OCI-LY1 (cell line): ENCODE measurements at regions not wholly inside any gene's neighbourhood (a gene's known extent, or its start where the extent isn't known, plus 50 kb on each side); places are given as distances from the start of the nearest gene placed in this dataset.

ENCODE experiments used
- H2AFZ ChIP-seq: fragments of 200-600 bp; sonication (generic), shearing (Covaris generic); 2 replicates; pipeline ENCODE4 v1.6.0; 2014; ENCODE audit warnings: antibody characterized with exemption, mild to moderate bottlenecking, low read length
- H3F3A ChIP-seq: fragments of 200-600 bp; sonication (generic), shearing (Covaris generic); 2 replicates; pipeline ENCODE4 v1.6.0; 2014; ENCODE audit warnings: mild to moderate bottlenecking, antibody characterized with exemption, low read length, moderate library complexity; ENCODE audit not compliant: insufficient read depth
- H3K27ac ChIP-seq: fragments of 200-600 bp; sonication (generic); 2 replicates; pipeline ENCODE4 v1.5.1; 2014; ENCODE audit warnings: low read length, mixed run types, mild to moderate bottlenecking, low read depth; ENCODE audit not compliant: poor library complexity, severe bottlenecking
- H3K27me3 ChIP-seq: fragments of 200-600 bp; sonication (generic); 2 replicates; pipeline ENCODE4 v1.6.0; 2014; ENCODE audit warnings: antibody characterized with exemption, mild to moderate bottlenecking, low read length, moderate library complexity; ENCODE audit not compliant: insufficient read depth
- H3K36me3 ChIP-seq: fragments of 200-600 bp; sonication (generic); 2 replicates; pipeline ENCODE4 v1.6.1; 2014; ENCODE audit warnings: mild to moderate bottlenecking, antibody characterized with exemption, low read length, moderate library complexity, mixed read lengths; ENCODE audit not compliant: insufficient read depth
- H3K4me1 ChIP-seq: fragments of 200-600 bp; sonication (generic); 2 replicates; pipeline ENCODE4 v1.5.1; 2014; ENCODE audit warnings: mild to moderate bottlenecking, low read length, moderate library complexity; ENCODE audit not compliant: insufficient read depth, severe bottlenecking
- H3K4me2 ChIP-seq: fragments of 200-600 bp; sonication (generic), shearing (Covaris generic); 2 replicates; pipeline ENCODE4 v1.6.1; 2014; ENCODE audit warnings: low read length
- H3K4me3 ChIP-seq: fragments of 200-600 bp; sonication (generic); 2 replicates; pipeline ENCODE4 v1.5.1; 2014; ENCODE audit warnings: low read length, low read depth, mild to moderate bottlenecking, mixed read lengths; ENCODE audit not compliant: poor library complexity, severe bottlenecking
- H3K79me2 ChIP-seq: fragments of 200-600 bp; shearing (Covaris generic); 2 replicates; pipeline ENCODE4 v1.6.1; 2016; ENCODE audit warnings: mixed run types, low read length, mixed read lengths; ENCODE audit not compliant: insufficient read depth
- H3K9ac ChIP-seq: fragments of 200-600 bp; sonication (generic), shearing (Covaris generic); 2 replicates; pipeline ENCODE4 v1.6.1; 2014; ENCODE audit warnings: mild to moderate bottlenecking, low read length, mixed read lengths
- H3K9me2 ChIP-seq: fragments of 200-600 bp; sonication (generic), shearing (Covaris generic); 2 replicates; pipeline ENCODE4 v1.6.1; 2014; ENCODE audit warnings: low read depth, mild to moderate bottlenecking, low read length, mixed read lengths
- H3K9me3 ChIP-seq: fragments of 200-600 bp; shearing (Covaris generic); 2 replicates; pipeline ENCODE4 v1.6.1; 2014; ENCODE audit warnings: low read length, mixed read lengths
- H4K20me1 ChIP-seq: fragments of 200-600 bp; sonication (generic), shearing (Covaris generic); 2 replicates; pipeline ENCODE4 v1.6.0; 2016; ENCODE audit warnings: mild to moderate bottlenecking, low read length; ENCODE audit not compliant: insufficient read depth
- CTCF ChIP-seq: fragments of 200-600 bp; sonication (generic), shearing (Covaris generic); IDR thresholded peaks from 2 replicates; pipeline ENCODE4 v1.5.1; 2017; ENCODE audit warnings: mild to moderate bottlenecking, antibody characterized with exemption, low read length, moderate library complexity, mixed read lengths
- EZH2 ChIP-seq: fragments of 200-600 bp; sonication (generic), shearing (Covaris generic); IDR thresholded peaks from 2 replicates; pipeline ENCODE4 v1.8.0; 2017; ENCODE audit warnings: borderline replicate concordance, mixed run types, mild to moderate bottlenecking, antibody characterized with exemption, low read length, moderate library complexity, mixed read lengths

DNA sequence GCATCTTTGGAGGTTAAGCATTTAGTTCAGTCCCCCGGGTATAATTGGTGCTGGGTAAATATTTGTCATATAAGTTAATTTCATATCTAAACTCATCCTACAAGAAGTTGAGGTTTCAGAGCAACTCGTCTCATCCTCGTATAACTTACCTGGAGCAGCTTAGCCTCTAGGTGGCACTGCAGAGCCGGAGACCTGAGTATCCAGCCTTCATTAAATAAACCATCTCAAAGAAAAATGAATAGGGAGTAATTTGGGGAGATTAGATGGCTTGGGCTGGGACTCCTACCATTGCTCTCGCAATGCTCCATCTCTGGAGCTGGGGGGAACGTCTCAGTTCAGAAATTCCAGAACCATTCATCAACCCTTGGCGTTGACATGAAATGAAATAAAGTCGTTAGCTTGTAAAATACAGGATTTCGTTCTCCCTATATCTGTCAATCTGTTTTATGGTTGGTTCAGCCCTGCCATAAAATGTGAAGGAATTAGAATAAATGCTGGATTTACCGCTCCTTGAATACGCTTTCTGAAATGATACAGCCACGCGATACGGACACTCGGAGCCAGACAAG is 122.9 kb upstream of the TMEM132D start:
- Histone ChIP-seq H3K4me1 (no peaks in the 10 kb centered on the region), H3K9me3 (no peaks in the 10 kb centered on the region), H3K27ac (no peak overlapping the region), H3K9ac (no peak overlapping the region), H3K4me3 (no peak overlapping the region), H2AFZ (no peak overlapping the region), H3K9me2 (no peaks in the 10 kb centered on the region), H3K79me2 (no peaks in the 10 kb centered on the region), H4K20me1 (no peaks in the 10 kb centered on the region), H3K27me3 (peaks cover 4% of the 10 kb centered on the region; the same call in 1 of the 2 replicates), H3K4me2 (no peak overlapping the region), H3K36me3 (no peaks in the 10 kb centered on the region), H3F3A (no peaks in the 10 kb centered on the region)
- TF ChIP-seq EZH2: no peak
- TF ChIP-seq CTCF: peak; percentile 82

DNA sequence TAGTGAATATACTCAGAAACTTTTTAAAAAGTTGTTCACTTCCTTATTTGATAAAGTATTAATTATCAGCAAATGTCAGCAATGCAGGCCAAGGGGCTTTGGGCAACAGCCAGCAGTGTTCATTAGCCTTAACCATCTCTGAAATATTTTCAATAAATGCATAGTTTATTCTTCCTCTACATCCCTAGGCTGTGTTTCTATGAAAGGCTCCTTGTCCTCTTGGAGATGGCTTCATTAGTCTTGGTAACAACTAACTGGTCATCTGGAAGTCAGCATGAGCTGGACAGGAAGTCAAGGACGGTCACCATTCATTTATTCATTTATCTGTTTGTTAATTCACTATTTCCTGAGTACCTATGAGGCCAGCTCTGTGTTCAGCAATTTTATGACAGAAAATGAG is 124.0 kb upstream of the TMEM132D start:
- H3K4me3 ChIP-seq: no peak overlapping the region
- no peaks in the 10 kb centered on the region for H3F3A ChIP-seq
- no peak overlapping the region for H2AFZ ChIP-seq
- no peak overlapping the region for H3K9ac ChIP-seq
- H3K79me2 ChIP-seq: no peaks in the 10 kb centered on the region
- H3K9me3 ChIP-seq: no peaks in the 10 kb centered on the region
- H4K20me1 ChIP-seq: no peaks in the 10 kb centered on the region
- TF ChIP-seq EZH2 (no peak), CTCF (no peak)
- H3K9me2 ChIP-seq: no peaks in the 10 kb centered on the region
- peaks cover 4% of the 10 kb centered on the region; the same call in 1 of the 2 replicates for H3K27me3 ChIP-seq
- no peaks in the 10 kb centered on the region for H3K4me1 ChIP-seq
- H3K27ac ChIP-seq: no peak overlapping the region
- no peak overlapping the region for H3K4me2 ChIP-seq
- no peaks in the 10 kb centered on the region for H3K36me3 ChIP-seq

DNA sequence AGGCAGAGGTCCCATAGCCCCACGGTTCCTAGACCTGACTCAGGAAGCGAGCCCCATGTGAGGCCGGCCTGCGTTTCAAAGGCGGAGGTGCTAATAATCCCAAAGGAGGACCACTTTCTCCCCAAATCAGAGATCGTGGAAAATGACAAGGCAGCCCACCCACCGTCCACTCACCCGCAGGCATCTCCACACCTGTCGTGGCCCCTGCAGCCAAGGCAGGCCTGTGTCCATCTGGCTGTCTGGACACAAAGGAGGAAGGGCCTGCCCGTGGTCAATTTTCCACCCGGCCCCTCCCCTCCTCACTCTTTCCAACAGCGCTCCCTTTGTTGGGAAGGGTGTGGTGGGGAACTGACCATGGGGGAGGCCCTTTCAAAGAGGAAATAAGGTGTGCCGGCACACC is 125.3 kb upstream of the TMEM132D start:
- H2AFZ ChIP-seq: no peak overlapping the region
- no peak overlapping the region for H3K9ac ChIP-seq
- H3K9me3 ChIP-seq: no peaks in the 10 kb centered on the region
- H3F3A ChIP-seq: no peaks in the 10 kb centered on the region
- H3K79me2 ChIP-seq: no peaks in the 10 kb centered on the region
- H3K9me2 ChIP-seq: no peaks in the 10 kb centered on the region
- peaks cover 4% of the 10 kb centered on the region; the same call in 1 of the 2 replicates for H3K27me3 ChIP-seq
- H3K27ac ChIP-seq: no peak overlapping the region
- H3K36me3 ChIP-seq: no peaks in the 10 kb centered on the region
- H3K4me3 ChIP-seq: no peak overlapping the region
- no peak overlapping the region for H3K4me2 ChIP-seq
- no peaks in the 10 kb centered on the region for H4K20me1 ChIP-seq
- no peaks in the 10 kb centered on the region for H3K4me1 ChIP-seq
- no peak for TF ChIP-seq EZH2
- no peak for TF ChIP-seq CTCF
